B cell (primary cell): ENCODE measurements at regions not wholly inside any gene's neighbourhood (a gene's known extent, or its start where the extent isn't known, plus 50 kb on each side); places are given as distances from the start of the nearest gene placed in this dataset.

Source experiments
- ATAC-seq: fragments of 200-7000 bp; cut with Tn5 transposase; one replicate; pipeline ENCODE4 v1.10.0; 2021; ENCODE audit warnings: low read depth, mild to moderate bottlenecking, moderate number of reproducible peaks, moderate library complexity
- CTCF ChIA-PET: fragments of 350-600 bp; sonication (Branson Sonifier 250); formaldehyde crosslinking; loops from one replicate; lab custom pipeline; 2021; ENCODE audit warnings: antibody characterized with exemption, inconsistent platforms; lab: Charles Lee
- POLR2A ChIA-PET: fragments of 350-600 bp; sonication (Branson Sonifier 250); formaldehyde crosslinking; loops from one replicate; lab custom pipeline; 2021; ENCODE audit warnings: antibody characterized with exemption; lab: Charles Lee
- DNase-seq: peaks from one replicate; pipeline ENCODE4 v3.0.0; 2013
- H2AFZ ChIP-seq: 2 replicates; pipeline ENCODE4 v1.6.1; 2012; ENCODE audit warnings: mild to moderate bottlenecking, low read depth, low read length; ENCODE audit not compliant: insufficient read depth, poor library complexity, severe bottlenecking
- H3K27ac ChIP-seq, 2 donors: 1 replicate in 1 of 2; 2 replicates in 1 of 2; pipeline ENCODE4 v1.5.1; 2012 to 2013; ENCODE audit warnings: low read length in 2 of 2, mild to moderate bottlenecking in 2 of 2, moderate library complexity in 1 of 2
- H3K27me3 ChIP-seq, 4 experiments: fragments of 200-600 bp in 1 of 4; sonication (generic) in 1 of 4; replicated peaks in 1 of 4; 1 replicate in 2 of 4; 2 replicates in 2 of 4; pipeline versions ENCODE4 v1.6.1 to v1.7.0; 2013 to 2016; ENCODE audit warnings: low read length in 3 of 4, mild to moderate bottlenecking in 2 of 4, mixed read lengths in 1 of 4, moderate library complexity in 1 of 4; ENCODE audit not compliant: insufficient read depth in 4 of 4, control insufficient read depth in 3 of 4; ENCODE audit errors: control extremely low read depth in 1 of 4
- H3K36me3 ChIP-seq, 2 experiments: replicated peaks in 1 of 2; 1 replicate in 1 of 2; 2 replicates in 1 of 2; pipeline versions ENCODE4 v1.6.1 to v1.7.1; 2013; ENCODE audit warnings: low read length in 1 of 2; ENCODE audit not compliant: insufficient read depth in 2 of 2, control insufficient read depth in 1 of 2; ENCODE audit errors: control extremely low read depth in 1 of 2, extremely low read depth in 1 of 2
- H3K4me1 ChIP-seq, 2 donors: fragments of 200-600 bp in 1 of 2; sonication (generic) in 1 of 2; 1 replicate in 1 of 2; 2 replicates in 1 of 2; pipeline versions ENCODE4 v1.5.1 to v1.6.1; 2013 to 2017; ENCODE audit warnings: low read length in 2 of 2; ENCODE audit not compliant: control insufficient read depth in 2 of 2, insufficient read depth in 2 of 2
- H3K4me2 ChIP-seq: replicated peaks from 2 replicates; pipeline ENCODE3; 2012; ENCODE audit warnings: mild to moderate bottlenecking, low read depth, low read length; ENCODE audit not compliant: poor library complexity, severe bottlenecking
- H3K4me3 ChIP-seq, 5 experiments: fragments of 200-600 bp in 1 of 5; sonication (generic) in 1 of 5; 1 replicate in 3 of 5; 2 replicates in 2 of 5; pipeline versions ENCODE4 v1.5.1 to v1.7.0; 2011 to 2016; ENCODE audit warnings: low read length in 4 of 5, mild to moderate bottlenecking in 4 of 5, low read depth in 2 of 5, control low read depth in 1 of 5, moderate library complexity in 1 of 5; ENCODE audit not compliant: insufficient read depth in 1 of 5; ENCODE audit errors: control extremely low read depth in 1 of 5, extremely low read depth in 1 of 5
- H3K79me2 ChIP-seq: fragments of 200-600 bp; sonication (generic); one replicate; pipeline ENCODE4 v1.6.0; 2016; ENCODE audit warnings: low read length; ENCODE audit not compliant: control insufficient read depth, insufficient read depth
- H3K9ac ChIP-seq: fragments of 200-600 bp; sonication (generic); 2 replicates; pipeline ENCODE4 v1.6.1; 2017; ENCODE audit warnings: mild to moderate bottlenecking, low read length, moderate library complexity
- H3K9me3 ChIP-seq, 3 donors: one replicate each; pipeline versions ENCODE4 v1.6.1 to v1.7.1; 2013; ENCODE audit warnings: low read length in 2 of 3; ENCODE audit not compliant: control insufficient read depth in 2 of 3, insufficient read depth in 1 of 3; ENCODE audit errors: control extremely low read depth in 1 of 3
- H4K20me1 ChIP-seq: 2 replicates; pipeline ENCODE4 v1.6.0; 2012; ENCODE audit warnings: mild to moderate bottlenecking, low read length; ENCODE audit not compliant: insufficient read depth, control insufficient read depth, poor library complexity, severe bottlenecking
- H3K27ac Mint-ChIP-seq: one replicate; pipeline ENCODE4 v1.8.0; 2021; ENCODE audit warnings: mixed read lengths
- H3K27me3 Mint-ChIP-seq: one replicate; pipeline ENCODE4 v1.8.0; 2021; ENCODE audit warnings: mixed read lengths
- H3K4me1 Mint-ChIP-seq: one replicate; pipeline ENCODE4 v1.8.0; 2021; ENCODE audit warnings: mixed read lengths
- H3K4me3 Mint-ChIP-seq: one replicate; pipeline ENCODE4 v1.8.0; 2021; ENCODE audit warnings: mixed read lengths
- H3K9me3 Mint-ChIP-seq: one replicate; pipeline ENCODE4 v1.8.0; 2022; ENCODE audit warnings: mixed read lengths; ENCODE audit not compliant: insufficient read depth
- CTCF ChIP-seq: fragments of 200-600 bp; IDR thresholded peaks from one replicate; pipeline ENCODE4 v1.8.0; 2022; ENCODE audit warnings: antibody characterized with exemption, mild to moderate bottlenecking
- EZH2 ChIP-seq: IDR thresholded peaks from 2 replicates; pipeline ENCODE4 v1.6.1; 2012; ENCODE audit warnings: borderline replicate concordance, low read depth, mild to moderate bottlenecking, moderate library complexity, low read length; ENCODE audit not compliant: insufficient read depth, poor library complexity, severe bottlenecking
- WGBS: methylation state at CpG from one replicate; pipeline ENCODE4 v1.1.5; 2013; ENCODE audit warnings: missing lambda C conversion rate; ENCODE audit not compliant: insufficient coverage; 5-methylcytosine and 5-hydroxymethylcytosine counted together
- intact Hi-C: fragments of 100-400 bp; cut with micrococcal nuclease; formaldehyde crosslinking; loops from one replicate; pipeline ENCODE4 v1.10.0; 2022

GRCh38 chr2:150167711-150168110 is 319.8 kb downstream of the RND3 start:
- Histone ChIP-seq H3K4me3 (no peak overlapping the region), H3K9me3 (peaks cover 0 to 7% (median 0%) of the 10 kb centered on the region in 3 donors), H3K79me2 (no peaks in the 10 kb centered on the region), H3K27ac (no peak overlapping the region), H3K9ac (no peak overlapping the region), H3K4me1 (no peaks in the 10 kb centered on the region), H3K27me3 (no peaks in the 10 kb centered on the region), H3K36me3 (no peaks in the 10 kb centered on the region), H3K4me2 (no peak overlapping the region), H4K20me1 (no peaks in the 10 kb centered on the region), H2AFZ (no peak overlapping the region)
- TF ChIP-seq EZH2 (no peak), CTCF (no peak)
- CTCF ChIA-PET = no interaction called here
- Mint-ChIP-seq H3K4me1 (no peaks in the 10 kb centered on the region), H3K9me3 (peaks cover 8% of the 10 kb centered on the region), H3K27me3 (no peaks in the 10 kb centered on the region), H3K4me3 (no peak overlapping the region), H3K27ac (no peak overlapping the region)
- DNase-seq (no peak), ATAC-seq (no peak)
- intact Hi-C loops = no loop called here
- 100% methylated on average over 1 of the region's 2 CpGs for WGBS
- POLR2A ChIA-PET = no interaction called here

- 67% methylated on average over 3 of the region's 6 CpGs for WGBS
- Histone ChIP-seq H3K4me2 (no peak overlapping the region), H3K27me3 (no peaks in the 10 kb centered on the region), H3K4me3 (no peak overlapping the region), H4K20me1 (no peaks in the 10 kb centered on the region), H3K36me3 (no peaks in the 10 kb centered on the region), H3K9me3 (peaks cover 0 to 6% (median 0%) of the 10 kb centered on the region in 3 donors), H3K9ac (no peak overlapping the region), H2AFZ (no peak overlapping the region), H3K27ac (no peak overlapping the region), H3K4me1 (no peaks in the 10 kb centered on the region), H3K79me2 (no peaks in the 10 kb centered on the region)
- Mint-ChIP-seq H3K9me3 (peaks cover 8% of the 10 kb centered on the region), H3K27ac (no peak overlapping the region), H3K4me3 (no peak overlapping the region), H3K27me3 (no peaks in the 10 kb centered on the region), H3K4me1 (no peaks in the 10 kb centered on the region)
- ChIA-PET CTCF (no interaction called here), POLR2A (no interaction called here)
- DNase-seq = no peak
- ATAC-seq = no peak
- intact Hi-C loops = no loop called here
- no peak for TF ChIP-seq CTCF
- no peak for TF ChIP-seq EZH2
These were observed 321.0 kb downstream of the RND3 start for GRCh38 chr2:150166313-150167051.
